ENCODE measurements at regions not wholly inside any gene's neighbourhood (a gene's known extent, or its start where the extent isn't known, plus 50 kb on each side); places are given as distances from the start of the nearest gene placed in this dataset.

DNA sequence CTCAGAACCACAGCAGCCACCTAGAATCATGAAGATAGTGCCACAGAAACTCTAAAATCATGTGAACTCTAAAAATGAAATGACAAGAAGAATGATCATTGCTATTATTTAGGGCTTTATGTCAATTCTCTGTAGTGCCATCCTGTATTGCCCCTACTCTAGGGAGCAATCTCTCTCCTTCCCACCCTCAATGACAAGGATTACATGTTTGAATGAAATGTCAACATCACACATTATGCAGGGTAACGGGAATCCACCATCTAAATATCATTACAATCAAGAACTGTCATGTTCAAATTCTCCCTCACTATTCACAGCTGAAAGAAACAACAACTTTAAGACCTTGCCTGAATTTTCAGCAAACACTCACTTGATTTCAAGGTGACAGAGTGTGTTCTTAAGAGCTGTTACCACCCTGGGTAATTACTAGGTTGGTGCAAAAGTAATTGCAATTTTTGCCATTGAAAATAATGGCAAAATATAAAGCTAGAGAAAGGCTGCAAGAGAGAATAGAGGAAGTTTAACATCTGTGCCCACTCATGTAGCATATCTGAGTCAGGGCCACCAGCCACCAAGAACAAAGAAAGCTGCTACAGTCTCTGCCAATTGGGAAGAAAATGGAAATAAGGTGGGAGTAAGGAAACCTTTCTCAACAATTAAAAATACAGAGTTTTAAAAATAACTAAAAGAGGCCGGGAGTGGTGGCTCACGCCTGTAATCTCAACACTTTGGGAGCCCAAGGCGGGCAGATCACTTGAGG, 112.8 kb upstream of the PSMD7 start:
- TF ChIP-seq, protein P1, sequence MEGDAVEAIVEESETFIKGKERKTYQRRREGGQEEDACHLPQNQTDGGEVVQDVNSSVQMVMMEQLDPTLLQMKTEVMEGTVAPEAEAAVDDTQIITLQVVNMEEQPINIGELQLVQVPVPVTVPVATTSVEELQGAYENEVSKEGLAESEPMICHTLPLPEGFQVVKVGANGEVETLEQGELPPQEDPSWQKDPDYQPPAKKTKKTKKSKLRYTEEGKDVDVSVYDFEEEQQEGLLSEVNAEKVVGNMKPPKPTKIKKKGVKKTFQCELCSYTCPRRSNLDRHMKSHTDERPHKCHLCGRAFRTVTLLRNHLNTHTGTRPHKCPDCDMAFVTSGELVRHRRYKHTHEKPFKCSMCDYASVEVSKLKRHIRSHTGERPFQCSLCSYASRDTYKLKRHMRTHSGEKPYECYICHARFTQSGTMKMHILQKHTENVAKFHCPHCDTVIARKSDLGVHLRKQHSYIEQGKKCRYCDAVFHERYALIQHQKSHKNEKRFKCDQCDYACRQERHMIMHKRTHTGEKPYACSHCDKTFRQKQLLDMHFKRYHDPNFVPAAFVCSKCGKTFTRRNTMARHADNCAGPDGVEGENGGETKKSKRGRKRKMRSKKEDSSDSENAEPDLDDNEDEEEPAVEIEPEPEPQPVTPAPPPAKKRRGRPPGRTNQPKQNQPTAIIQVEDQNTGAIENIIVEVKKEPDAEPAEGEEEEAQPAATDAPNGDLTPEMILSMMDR (IDR thresholded peaks at IDR 0.05): no peak
- TF ChIP-seq POLR2A (IDR thresholded peaks at IDR 0.05): no peak
- TF ChIP-seq EP300 (IDR thresholded peaks at IDR 0.05; ENCODE audit: low read depth): no peak
- no peak for TF ChIP-seq POLR2AphosphoS5 (IDR thresholded peaks at IDR 0.05)
